Breast epithelium (tissue), 4 donors: ENCODE measurements at regions not wholly inside any gene's neighbourhood (a gene's known extent, or its start where the extent isn't known, plus 50 kb on each side); places are given as distances from the start of the nearest gene placed in this dataset.
"Not testable (repeated sequence)": the region's sequence is repeated elsewhere in the genome, so short reads cannot be mapped to it uniquely, and the experiment has no call there.

Experiments used
- DNase-seq, 2 donors: peaks; one replicate each; pipeline ENCODE4 v3.0.0-alpha.2; 2019; ENCODE audit warnings: low spot score in 2 of 2
- H3K27ac ChIP-seq, 2 donors: fragments of 200-600 bp; sonication (generic) in 1 of 2; one replicate each; pipeline ENCODE4 v1.5.1; 2016 to 2019; ENCODE audit warnings: mild to moderate bottlenecking in 1 of 2
- H3K27me3 ChIP-seq, 2 donors: fragments of 200-600 bp; sonication (generic) in 1 of 2; one replicate each; pipeline versions ENCODE4 v1.5.1 to v1.6.0; 2017 to 2019; ENCODE audit warnings: control low read depth in 1 of 2, mild to moderate bottlenecking in 1 of 2
- H3K36me3 ChIP-seq: fragments of 200-600 bp; one replicate; pipeline ENCODE4 v1.5.1; 2019
- H3K4me1 ChIP-seq, 2 donors: fragments of 200-600 bp; sonication (generic); one replicate each; pipeline ENCODE4 v1.5.1; 2016 to 2019; ENCODE audit warnings: control low read depth in 1 of 2
- H3K4me3 ChIP-seq, 3 donors: fragments of 200-600 bp; sonication (generic); 1 replicate in 2 of 3; 2 replicates in 1 of 3; pipeline ENCODE4 v1.5.1; 2016 to 2019; ENCODE audit warnings: mild to moderate bottlenecking in 3 of 3, moderate library complexity in 2 of 3
- H3K9me3 ChIP-seq, 2 donors: fragments of 200-600 bp; sonication (generic) in 1 of 2; one replicate each; pipeline ENCODE4 v1.5.1; 2016 to 2019; ENCODE audit warnings: control low read depth in 1 of 2
- CTCF ChIP-seq, 3 donors: fragments of 450-650 bp; IDR thresholded peaks; one replicate each; pipeline ENCODE4 v1.5.1; 2016 to 2017; ENCODE audit warnings: antibody characterized with exemption in 3 of 3, mild to moderate bottlenecking in 3 of 3, moderate library complexity in 3 of 3
- POLR2A ChIP-seq: fragments of 450-650 bp; IDR thresholded peaks from one replicate; pipeline ENCODE4 v1.6.1; 2016; ENCODE audit warnings: antibody characterized with exemption, mild to moderate bottlenecking, moderate library complexity
- POLR2AphosphoS5 ChIP-seq, 3 donors: sonication (generic); formaldehyde crosslinking; IDR thresholded peaks; one replicate each; pipeline ENCODE4 v1.6.1; 2017; ENCODE audit warnings: antibody characterized with exemption in 3 of 3
- intact Hi-C: fragments of 100-400 bp; cut with DNase I; formaldehyde crosslinking; loops from one replicate; pipeline ENCODE4 v1.15.1; 2023; ENCODE audit warnings: low total_unique reads

DNA sequence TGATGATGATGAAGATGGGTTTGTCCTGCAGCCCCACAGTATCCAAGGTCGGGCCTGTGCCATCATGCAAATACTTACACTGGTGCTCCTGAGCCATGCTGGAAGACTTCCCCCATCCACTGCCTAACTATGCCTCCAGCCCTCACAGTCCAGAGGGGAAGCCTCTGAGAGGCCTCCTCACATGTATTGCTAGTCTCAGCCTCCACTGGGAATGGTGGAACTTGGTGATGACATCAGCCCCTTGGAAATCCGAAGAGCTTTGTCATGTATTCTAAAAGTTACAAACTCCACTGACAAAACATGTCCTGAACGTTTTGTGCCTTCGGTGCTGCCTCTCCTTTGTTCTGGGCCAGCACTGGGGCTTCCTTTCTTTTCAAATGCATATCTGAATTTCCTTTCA is 61.1 kb upstream of the DMRTB1 start:
- DNase-seq = no peak
- Histone ChIP-seq H3K27ac (no peak overlapping the region), H3K9me3 (no peaks in the 10 kb centered on the region), H3K4me3 (no peak overlapping the region), H3K27me3 (no peaks in the 10 kb centered on the region), H3K4me1 (no peaks in the 10 kb centered on the region), H3K36me3 (no peaks in the 10 kb centered on the region)
- intact Hi-C loops = no loop called here
- TF ChIP-seq CTCF (IDR thresholded peaks at IDR 0.05) (no peak), POLR2AphosphoS5 (IDR thresholded peaks at IDR 0.05) (no peak), POLR2A (no peak)

GRCh38 chr1:53398576-53399365 is 60.4 kb upstream of the DMRTB1 start:
- no peaks in the 10 kb centered on the region for H3K27me3 ChIP-seq
- no peak overlapping the region for H3K4me3 ChIP-seq
- H3K4me1 ChIP-seq = no peaks in the 10 kb centered on the region
- DNase-seq = no peak
- TF ChIP-seq CTCF (IDR thresholded peaks at IDR 0.05) = no peak
- no peak for TF ChIP-seq POLR2A
- TF ChIP-seq POLR2AphosphoS5 (IDR thresholded peaks at IDR 0.05) = no peak
- no peaks in the 10 kb centered on the region for H3K36me3 ChIP-seq
- intact Hi-C loops = no loop called here
- H3K9me3 ChIP-seq = no peaks in the 10 kb centered on the region
- no peak overlapping the region for H3K27ac ChIP-seq

- not testable (repeated sequence) for H3K9me3 ChIP-seq, DNase-seq, H3K27ac ChIP-seq
Observed at GRCh38 chr1:53399370-53400133, 59.6 kb upstream of the DMRTB1 start.

GRCh38 chr1:53400761-53401674 is 58.2 kb upstream of the DMRTB1 start:
- Histone ChIP-seq H3K4me3 (no peak overlapping the region), H3K27ac (no peak overlapping the region), H3K9me3 (no peaks in the 10 kb centered on the region), H3K27me3 (no peaks in the 10 kb centered on the region), H3K36me3 (no peaks in the 10 kb centered on the region), H3K4me1 (no peaks in the 10 kb centered on the region)
- intact Hi-C loops = no loop called here
- TF ChIP-seq POLR2A (no peak), POLR2AphosphoS5 (IDR thresholded peaks at IDR 0.05) (no peak), CTCF (IDR thresholded peaks at IDR 0.05) (no peak)
- no peak for DNase-seq

More at GRCh38 chr1:53399370-53400133, 59.6 kb upstream of the DMRTB1 start:
- H3K36me3 ChIP-seq, H3K4me1 ChIP-seq, H3K27me3 ChIP-seq, intact Hi-C loops, H3K4me3 ChIP-seq: not testable (repeated sequence)

DNA sequence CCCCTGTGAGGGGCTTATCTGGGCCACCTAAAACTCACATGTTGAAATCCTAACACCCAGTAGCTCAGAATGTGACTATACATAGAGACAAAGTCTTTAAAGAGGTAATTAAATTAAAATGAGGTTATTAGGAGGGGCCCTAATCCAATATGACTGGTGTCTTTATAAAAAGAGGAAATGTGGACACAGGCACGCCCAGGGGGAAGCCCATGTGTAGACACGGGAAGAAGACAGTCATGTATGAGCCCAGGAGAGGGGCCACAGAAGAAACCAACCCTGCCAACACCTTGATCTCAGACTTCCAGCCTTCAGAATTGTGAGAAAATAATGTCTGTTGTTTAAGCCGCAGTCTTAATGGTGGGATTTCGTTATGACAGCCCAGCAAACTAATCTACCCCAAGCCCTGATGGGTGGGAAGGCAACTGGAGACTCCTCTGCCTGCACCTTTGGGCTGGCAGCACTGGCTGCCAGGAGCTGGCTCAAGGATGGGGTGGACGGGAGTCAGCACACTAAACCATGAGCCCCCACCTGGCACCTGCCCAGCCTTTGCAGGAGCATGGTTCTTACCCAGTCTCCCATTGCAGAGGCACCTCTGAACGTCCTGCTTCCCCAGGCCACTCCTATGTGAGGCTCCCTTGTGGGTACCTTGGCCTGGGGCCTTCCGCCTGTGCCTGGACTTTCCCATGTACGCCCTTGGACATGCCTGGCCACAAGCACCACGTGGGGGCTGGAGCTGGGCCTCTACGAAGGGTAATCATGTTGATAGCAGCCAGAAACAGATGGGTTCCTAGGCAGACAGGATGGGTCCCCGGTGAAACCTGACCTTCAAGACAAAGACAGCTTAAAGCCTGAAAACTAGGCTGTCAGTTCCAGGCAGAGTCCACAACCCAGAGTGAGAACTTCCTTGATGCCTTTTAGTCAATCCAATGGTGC is 57.1 kb upstream of the DMRTB1 start:
- Histone ChIP-seq H3K36me3 (no peaks in the 10 kb centered on the region), H3K4me1 (no peaks in the 10 kb centered on the region), H3K27me3 (no peaks in the 10 kb centered on the region), H3K27ac (no peak overlapping the region), H3K9me3 (no peaks in the 10 kb centered on the region), H3K4me3 (no peak overlapping the region)
- no peak for TF ChIP-seq CTCF (IDR thresholded peaks at IDR 0.05)
- TF ChIP-seq POLR2AphosphoS5 (IDR thresholded peaks at IDR 0.05) = no peak
- TF ChIP-seq POLR2A = no peak
- no peak for DNase-seq
- intact Hi-C loops = no loop called here
